ENCODE measurements at regions not wholly inside any gene's neighbourhood (a gene's known extent, or its start where the extent isn't known, plus 50 kb on each side); places are given as distances from the start of the nearest gene placed in this dataset.

DNA sequence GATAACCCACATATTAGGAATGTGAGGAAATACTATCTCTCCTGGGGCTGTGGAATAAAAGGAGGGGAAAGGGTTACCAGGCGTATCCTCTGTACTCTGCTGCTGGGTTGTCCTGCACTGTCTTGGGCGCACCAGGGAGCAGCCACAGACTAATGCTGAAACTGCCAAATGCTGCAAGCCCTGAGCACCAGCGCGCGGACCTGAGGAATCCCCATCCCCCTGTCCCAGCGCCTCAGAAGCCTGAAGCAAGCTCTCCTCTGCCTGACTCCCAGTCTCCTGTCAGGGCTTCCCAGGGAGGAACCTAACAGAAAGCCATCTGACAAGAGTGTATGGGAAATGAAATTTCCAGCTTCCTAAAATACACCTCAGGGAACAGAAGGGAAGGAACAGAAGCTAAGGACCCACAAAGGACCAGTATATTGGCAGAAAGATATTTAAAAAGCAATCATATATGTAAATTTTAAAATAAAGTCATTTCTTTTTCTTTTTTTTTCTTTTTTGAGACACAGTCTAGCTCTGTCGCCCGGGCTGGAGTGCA lies 158.3 kb upstream of the C2CD4B start:
- TF ChIP-seq POLR2A (IDR thresholded peaks at IDR 0.05) (no peak), CTCF (IDR thresholded peaks at IDR 0.05) (no peak)
